Ovary (tissue), 3 donors: ENCODE measurements at regions not wholly inside any gene's neighbourhood (a gene's known extent, or its start where the extent isn't known, plus 50 kb on each side); places are given as distances from the start of the nearest gene placed in this dataset.

ENCODE experiments used
- CTCF ChIP-seq, 3 donors: fragments of 450-650 bp in 2 of 3; fragments of 200-600 bp in 1 of 3; IDR thresholded peaks; one replicate each; pipeline versions ENCODE4 v1.5.1 to v1.8.0; 2016 to 2022; ENCODE audit warnings: antibody characterized with exemption in 3 of 3, mild to moderate bottlenecking in 1 of 3
- EP300 ChIP-seq: sonication (generic); formaldehyde crosslinking; IDR thresholded peaks from one replicate; pipeline ENCODE4 v1.6.1; 2017; ENCODE audit warnings: antibody characterized with exemption
- donor health status: DM: no; HTN: no; CAD: no.

- TF ChIP-seq CTCF (IDR thresholded peaks at IDR 0.05) (no peak), EP300 (no peak)
Measured at GRCh38 chr13:82569581-82569980, 1312.7 kb downstream of the SLITRK1 start.
